ENCODE measurements at regions not wholly inside any gene's neighbourhood (a gene's known extent, or its start where the extent isn't known, plus 50 kb on each side); places are given as distances from the start of the nearest gene placed in this dataset.
A peak's percentile ranks its signal among the peaks of the same experiment; 100 is the strongest.

GRCh38 chr3:150240891-150241290 lies 167.2 kb upstream of the TSC22D2 start:
- Histone ChIP-seq H3K27ac (ENCODE audit: low read depth in 1 of 2, low read length in 2 of 2) (no peak overlapping the region), H3K9me3 (ENCODE audit: control insufficient read depth, low read length) (no peaks in the 10 kb centered on the region), H3K4me1 (ENCODE audit: control insufficient read depth in 1 of 2, insufficient read depth in 2 of 2, low read length in 2 of 2) (peaks cover 0 to 15% of the 10 kb centered on the region in 2 donors), H3K27me3 (ENCODE audit: control insufficient read depth in 1 of 2, insufficient read depth in 2 of 2, low read length in 1 of 2) (no peaks in the 10 kb centered on the region), H3K4me3 (ENCODE audit: low read length in 2 of 2) (no peak overlapping the region), H3K36me3 (ENCODE audit: control insufficient read depth in 1 of 2, insufficient read depth in 2 of 2, low read length in 1 of 2) (no peaks in the 10 kb centered on the region)
- intact Hi-C loops (cut with DNase I), result no loop called here
- ATAC-seq (ENCODE audit: low FRiP score) (no peak), DNase-seq (no peak)
- WGBS, 2 donors, result 88 to 96% methylated on average over 2 of the region's 2 CpGs

- intact Hi-C loops (cut with DNase I), result loop anchor here in 1 of 2 donors (5.0 kb wide), 2 partner anchors 108 to 168 kb away; partner anchors contain the start of gene TSC22D2
- Histone ChIP-seq H3K36me3 (ENCODE audit: control insufficient read depth in 1 of 2, insufficient read depth in 2 of 2, low read length in 1 of 2) (no peaks in the 10 kb centered on the region), H3K4me3 (ENCODE audit: low read length in 2 of 2) (no peak overlapping the region), H3K27ac (ENCODE audit: low read depth in 1 of 2, low read length in 2 of 2) (no peak overlapping the region), H3K27me3 (ENCODE audit: control insufficient read depth in 1 of 2, insufficient read depth in 2 of 2, low read length in 1 of 2) (no peaks in the 10 kb centered on the region), H3K9me3 (ENCODE audit: control insufficient read depth, low read length) (no peaks in the 10 kb centered on the region), H3K4me1 (ENCODE audit: control insufficient read depth in 1 of 2, insufficient read depth in 2 of 2, low read length in 2 of 2) (peaks cover 0 to 15% of the 10 kb centered on the region in 2 donors)
- ATAC-seq (ENCODE audit: low FRiP score) (no peak), DNase-seq (no peak)
- 25 to 35% methylated on average over 1 of the region's 1 CpG for WGBS, 2 donors
Measured at GRCh38 chr3:150239766-150240165, 168.3 kb upstream of the TSC22D2 start.

- no peak overlapping the region for H3K4me3 ChIP-seq (ENCODE audit: low read length in 2 of 2)
- no peaks in the 10 kb centered on the region for H3K36me3 ChIP-seq (ENCODE audit: control insufficient read depth in 1 of 2, insufficient read depth in 2 of 2, low read length in 1 of 2)
- peaks cover 0 to 15% of the 10 kb centered on the region in 2 donors for H3K4me1 ChIP-seq (ENCODE audit: control insufficient read depth in 1 of 2, insufficient read depth in 2 of 2, low read length in 2 of 2)
- no peak for DNase-seq
- H3K27me3 ChIP-seq (ENCODE audit: control insufficient read depth in 1 of 2, insufficient read depth in 2 of 2, low read length in 1 of 2), result no peaks in the 10 kb centered on the region
- WGBS, 2 donors, result 73 to 78% methylated on average over 5 of the region's 5 CpGs
- H3K27ac ChIP-seq (ENCODE audit: low read depth in 1 of 2, low read length in 2 of 2), result peak overlapping the region in 1 of 2 donors; percentile 34
- no peaks in the 10 kb centered on the region for H3K9me3 ChIP-seq (ENCODE audit: control insufficient read depth, low read length)
- ATAC-seq (ENCODE audit: low FRiP score), result no peak
- intact Hi-C loops (cut with DNase I), result loop anchor here in 1 of 2 donors (5.0 kb wide), 2 partner anchors 108 to 168 kb away; partner anchors contain the start of gene TSC22D2
Measured at GRCh38 chr3:150238995-150239619, 169.0 kb upstream of the TSC22D2 start.

GRCh38 chr3:150238048-150238802 lies 169.9 kb upstream of the TSC22D2 start:
- no peaks in the 10 kb centered on the region for H3K36me3 ChIP-seq (ENCODE audit: control insufficient read depth in 1 of 2, insufficient read depth in 2 of 2, low read length in 1 of 2)
- peak overlapping the region; percentile 92 to 95 for H3K27ac ChIP-seq (ENCODE audit: low read depth in 1 of 2, low read length in 2 of 2)
- H3K27me3 ChIP-seq (ENCODE audit: control insufficient read depth in 1 of 2, insufficient read depth in 2 of 2, low read length in 1 of 2), result no peaks in the 10 kb centered on the region
- intact Hi-C loops (cut with DNase I), result loop anchor here in 1 of 2 donors (5.0 kb wide), 2 partner anchors 109 to 169 kb away; partner anchors contain the start of gene TSC22D2
- H3K4me1 ChIP-seq (ENCODE audit: control insufficient read depth in 1 of 2, insufficient read depth in 2 of 2, low read length in 2 of 2), result peaks cover 0 to 15% of the 10 kb centered on the region in 2 donors
- no peak for DNase-seq
- ATAC-seq (ENCODE audit: low FRiP score), result no peak
- H3K4me3 ChIP-seq (ENCODE audit: low read length in 2 of 2), result no peak overlapping the region
- H3K9me3 ChIP-seq (ENCODE audit: control insufficient read depth, low read length), result no peaks in the 10 kb centered on the region
- WGBS, 2 donors, result 70 to 71% methylated on average over 9 of the region's 9 CpGs

- no peak for ATAC-seq (ENCODE audit: low FRiP score)
- Histone ChIP-seq H3K27ac (ENCODE audit: low read depth in 1 of 2, low read length in 2 of 2) (peak overlapping the region; percentile 58 to 92), H3K4me1 (ENCODE audit: control insufficient read depth in 1 of 2, insufficient read depth in 2 of 2, low read length in 2 of 2) (peaks cover 0 to 15% of the 10 kb centered on the region in 2 donors), H3K27me3 (ENCODE audit: control insufficient read depth in 1 of 2, insufficient read depth in 2 of 2, low read length in 1 of 2) (no peaks in the 10 kb centered on the region), H3K9me3 (ENCODE audit: control insufficient read depth, low read length) (no peaks in the 10 kb centered on the region), H3K36me3 (ENCODE audit: control insufficient read depth in 1 of 2, insufficient read depth in 2 of 2, low read length in 1 of 2) (no peaks in the 10 kb centered on the region), H3K4me3 (ENCODE audit: low read length in 2 of 2) (no peak overlapping the region)
- DNase-seq, result no peak
- intact Hi-C loops (cut with DNase I), result loop anchor here in 1 of 2 donors (2.0 to 5.0 kb wide), 3 partner anchors 13 to 170 kb away; partner anchors contain the start of gene TSC22D2
- WGBS, 2 donors, result 16 to 54% methylated on average over 2 to 3 of the region's 3 CpGs
Measured at GRCh38 chr3:150237490-150237889, 170.6 kb upstream of the TSC22D2 start.

- Histone ChIP-seq H3K9me3 (ENCODE audit: control insufficient read depth, low read length) (no peaks in the 10 kb centered on the region), H3K4me3 (ENCODE audit: low read length in 2 of 2) (no peak overlapping the region), H3K27ac (ENCODE audit: low read depth in 1 of 2, low read length in 2 of 2) (peak overlapping the region; percentile 96 to 99), H3K4me1 (ENCODE audit: control insufficient read depth in 1 of 2, insufficient read depth in 2 of 2, low read length in 2 of 2) (peaks cover 0 to 15% of the 10 kb centered on the region in 2 donors), H3K36me3 (ENCODE audit: control insufficient read depth in 1 of 2, insufficient read depth in 2 of 2, low read length in 1 of 2) (no peaks in the 10 kb centered on the region), H3K27me3 (ENCODE audit: control insufficient read depth in 1 of 2, insufficient read depth in 2 of 2, low read length in 1 of 2) (no peaks in the 10 kb centered on the region)
- 19 to 28% methylated on average over 7 of the region's 7 CpGs for WGBS, 2 donors
- intact Hi-C loops (cut with DNase I), result loop anchor here in 1 of 2 donors (2.0 to 5.0 kb wide), 3 partner anchors 14 to 171 kb away; partner anchors contain the start of gene TSC22D2
- no peak for ATAC-seq (ENCODE audit: low FRiP score)
- DNase-seq, result no peak
Measured at GRCh38 chr3:150236316-150237082, 171.6 kb upstream of the TSC22D2 start.

GRCh38 chr3:150235799-150236198 lies 172.3 kb upstream of the TSC22D2 start:
- Histone ChIP-seq H3K9me3 (ENCODE audit: control insufficient read depth, low read length) (no peaks in the 10 kb centered on the region), H3K27me3 (ENCODE audit: control insufficient read depth in 1 of 2, insufficient read depth in 2 of 2, low read length in 1 of 2) (no peaks in the 10 kb centered on the region), H3K4me3 (ENCODE audit: low read length in 2 of 2) (no peak overlapping the region), H3K36me3 (ENCODE audit: control insufficient read depth in 1 of 2, insufficient read depth in 2 of 2, low read length in 1 of 2) (no peaks in the 10 kb centered on the region), H3K4me1 (ENCODE audit: control insufficient read depth in 1 of 2, insufficient read depth in 2 of 2, low read length in 2 of 2) (peaks cover 0 to 15% of the 10 kb centered on the region in 2 donors), H3K27ac (ENCODE audit: low read depth in 1 of 2, low read length in 2 of 2) (peak overlapping the region; percentile 96 to 99)
- intact Hi-C loops (cut with DNase I), result loop anchor here in 1 of 2 donors (2.0 to 5.0 kb wide), 3 partner anchors 15 to 172 kb away; partner anchors contain the start of gene TSC22D2
- ATAC-seq (ENCODE audit: low FRiP score) (peak; percentile 89), DNase-seq (no peak)
- 5 to 10% methylated on average over 1 of the region's 1 CpG for WGBS, 2 donors

- Histone ChIP-seq H3K4me1 (ENCODE audit: control insufficient read depth in 1 of 2, insufficient read depth in 2 of 2, low read length in 2 of 2) (peaks cover 0 to 14% of the 10 kb centered on the region in 2 donors), H3K27ac (ENCODE audit: low read depth in 1 of 2, low read length in 2 of 2) (peak overlapping the region in 1 of 2 donors; percentile 30), H3K4me3 (ENCODE audit: low read length in 2 of 2) (no peak overlapping the region), H3K27me3 (ENCODE audit: control insufficient read depth in 1 of 2, insufficient read depth in 2 of 2, low read length in 1 of 2) (no peaks in the 10 kb centered on the region), H3K9me3 (ENCODE audit: control insufficient read depth, low read length) (no peaks in the 10 kb centered on the region), H3K36me3 (ENCODE audit: control insufficient read depth in 1 of 2, insufficient read depth in 2 of 2, low read length in 1 of 2) (no peaks in the 10 kb centered on the region)
- 4 to 6% methylated on average over 4 of the region's 4 CpGs for WGBS, 2 donors
- DNase-seq (no peak), ATAC-seq (ENCODE audit: low FRiP score) (no peak)
- intact Hi-C loops (cut with DNase I), result loop anchor here in 1 of 2 donors (5.0 kb wide), 1 partner anchor 264 kb away; no protein-coding TSS in a partner anchor
Measured at GRCh38 chr3:150232992-150233451, 175.1 kb upstream of the TSC22D2 start.
